ENCODE measurements at regions not wholly inside any gene's neighbourhood (a gene's known extent, or its start where the extent isn't known, plus 50 kb on each side); places are given as distances from the start of the nearest gene placed in this dataset.
"Not testable (repeated sequence)": the region's sequence is repeated elsewhere in the genome, so short reads cannot be mapped to it uniquely, and the experiment has no call there.

GRCh38 chr12:77253321-77253720 is 188.0 kb upstream of the E2F7 start:
- DNase-seq = no peak

GRCh38 chr12:77251799-77252198 is 186.4 kb upstream of the E2F7 start:
- no peak for DNase-seq

GRCh38 chr12:77249892-77250291 is 184.5 kb upstream of the E2F7 start:
- DNase-seq = no peak

- DNase-seq = no peak
These were observed 182.7 kb upstream of the E2F7 start for GRCh38 chr12:77248036-77248435.

- DNase-seq = no peak
These were observed 182.2 kb upstream of the E2F7 start for GRCh38 chr12:77247542-77247941.

GRCh38 chr12:77243345-77243744 is 178.0 kb upstream of the E2F7 start:
- DNase-seq = no peak

GRCh38 chr12:77239617-77240016 is 174.2 kb upstream of the E2F7 start:
- DNase-seq = no peak

GRCh38 chr12:77238335-77238734 is 173.0 kb upstream of the E2F7 start:
- DNase-seq = no peak

- DNase-seq = no peak
These were observed 172.5 kb upstream of the E2F7 start for GRCh38 chr12:77237896-77238295.

- DNase-seq = no peak
These were observed 170.7 kb upstream of the E2F7 start for GRCh38 chr12:77236066-77236465.

GRCh38 chr12:77232045-77232444 is 166.7 kb upstream of the E2F7 start:
- DNase-seq = no peak

- no peak for DNase-seq
These were observed 166.1 kb upstream of the E2F7 start for GRCh38 chr12:77231501-77231918.

GRCh38 chr12:77229640-77230442 is 164.5 kb upstream of the E2F7 start:
- DNase-seq = no peak

- no peak for DNase-seq
These were observed 163.0 kb upstream of the E2F7 start for GRCh38 chr12:77228376-77228775.

GRCh38 chr12:77226368-77226767 is 161.0 kb upstream of the E2F7 start:
- no peak for DNase-seq

GRCh38 chr12:77225373-77225772 is 160.0 kb upstream of the E2F7 start:
- no peak for DNase-seq

GRCh38 chr12:77224346-77224745 is 159.0 kb upstream of the E2F7 start:
- no peak for DNase-seq

- DNase-seq = no peak
These were observed 157.0 kb upstream of the E2F7 start for GRCh38 chr12:77222336-77222735.

GRCh38 chr12:77220586-77220985 is 155.2 kb upstream of the E2F7 start:
- DNase-seq = no peak

- DNase-seq = no peak
These were observed 152.9 kb upstream of the E2F7 start for GRCh38 chr12:77218278-77218677.

- DNase-seq = not testable (repeated sequence)
These were observed 150.8 kb upstream of the E2F7 start for GRCh38 chr12:77216136-77216535.

GRCh38 chr12:77214136-77214535 is 148.8 kb upstream of the E2F7 start:
- DNase-seq = no peak

GRCh38 chr12:77213319-77213718 is 147.9 kb upstream of the E2F7 start:
- no peak for DNase-seq

GRCh38 chr12:77210724-77211123 is 145.4 kb upstream of the E2F7 start:
- DNase-seq = no peak

- no peak for DNase-seq
These were observed 138.7 kb upstream of the E2F7 start for GRCh38 chr12:77204083-77204482.

Data from NCI-H2171 treated with DMSO at 0.1 percent for 48 hours (cell line).